HG02678 (cell line): ENCODE measurements at regions not wholly inside any gene's neighbourhood (a gene's known extent, or its start where the extent isn't known, plus 50 kb on each side); places are given as distances from the start of the nearest gene placed in this dataset.

Source experiments
- ATAC-seq: cut with Tn5 transposase; IDR thresholded peaks from one replicate; pipeline ENCODE4 v1.9.1; 2021; ENCODE audit warnings: mild to moderate bottlenecking, moderate library complexity; ENCODE audit not compliant: unreplicated experiment

DNA sequence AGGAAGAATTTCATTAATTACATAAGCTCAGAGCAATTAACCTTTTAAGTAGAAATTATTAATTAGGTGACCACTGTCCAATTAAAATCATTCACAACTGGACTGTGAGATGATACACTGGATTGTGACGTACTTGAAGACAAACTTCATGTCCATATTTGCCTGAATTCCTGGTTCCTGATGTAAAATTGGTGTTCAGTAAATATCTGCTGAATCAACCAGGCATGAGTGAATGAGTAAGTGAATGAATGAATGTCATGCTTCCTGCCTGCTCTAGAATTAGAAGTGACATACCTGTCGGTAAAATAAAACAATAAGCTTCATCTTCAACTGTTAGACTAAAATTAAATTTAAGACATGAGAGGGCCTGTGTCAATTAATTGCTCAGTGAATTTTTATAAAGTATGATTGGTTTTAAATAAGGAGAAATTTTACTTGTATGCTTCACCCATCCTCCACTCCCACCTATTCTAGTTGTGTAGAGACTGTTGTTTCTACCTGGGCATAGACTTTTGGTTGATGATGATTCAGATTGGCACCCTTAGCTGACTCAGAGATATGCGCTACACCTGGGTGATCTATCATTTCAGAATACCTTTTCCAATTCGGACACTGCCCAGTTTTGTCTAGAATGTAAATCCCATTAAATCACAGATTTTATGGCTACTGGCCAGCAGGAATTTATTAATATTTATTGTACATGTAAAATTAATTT is 56.9 kb upstream of the PTGS2 start:
- no peak for ATAC-seq

DNA sequence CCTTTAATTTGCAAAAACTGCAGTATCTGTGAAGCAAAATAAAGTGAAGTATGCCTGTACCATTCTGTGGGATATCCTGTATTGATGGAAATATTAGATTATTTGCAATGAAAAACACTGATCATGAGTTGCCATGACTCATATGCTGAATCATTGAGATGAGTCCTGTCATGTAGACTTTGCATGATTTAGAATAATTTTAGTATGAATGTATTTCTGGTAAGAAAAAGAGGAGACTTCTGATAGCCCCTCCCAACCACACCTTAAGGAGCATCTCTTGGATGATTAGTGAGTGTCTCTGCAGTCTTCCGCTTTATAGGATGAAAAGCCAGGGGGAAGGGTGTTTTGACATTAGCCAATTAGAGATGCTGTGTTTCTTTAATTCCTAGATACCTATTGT is 55.2 kb upstream of the PTGS2 start:
- no peak for ATAC-seq

DNA sequence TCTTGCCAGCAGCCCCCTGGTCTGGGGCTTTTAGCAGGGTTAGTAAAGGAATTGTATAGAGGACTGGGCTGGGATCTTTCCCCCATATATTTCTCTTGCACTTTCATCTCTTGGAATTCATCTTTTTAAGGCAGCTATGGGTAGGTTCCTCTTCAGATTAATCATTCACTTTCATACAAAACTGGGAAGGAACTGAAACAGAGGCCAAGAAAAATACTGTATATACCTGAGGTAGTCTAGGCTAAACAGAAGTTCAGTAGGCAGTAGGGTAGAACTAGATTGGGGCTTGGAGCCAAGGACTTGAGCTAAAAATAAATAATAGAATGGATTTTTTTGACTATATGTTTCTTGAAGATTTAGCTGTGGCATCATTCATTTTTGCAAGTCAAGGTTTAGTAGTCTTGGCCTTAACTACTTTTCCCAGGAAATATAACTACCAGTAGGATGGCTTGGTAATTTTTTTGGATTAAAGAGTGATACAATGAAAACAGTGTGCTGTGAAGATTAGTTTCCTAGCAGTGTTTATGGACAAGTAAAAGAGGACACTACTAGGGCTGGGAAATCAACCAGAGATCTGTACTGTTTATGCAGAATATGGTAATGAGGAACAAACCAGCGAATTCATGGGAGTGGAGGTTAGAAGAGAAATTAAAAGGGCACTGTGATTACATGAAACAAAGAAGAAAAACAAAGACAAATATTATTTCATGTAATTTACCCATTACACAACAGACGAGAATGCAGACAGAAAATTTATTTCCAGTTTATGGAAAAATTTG is 50.9 kb upstream of the PTGS2 start:
- ATAC-seq: no peak
